ENCODE measurements at regions not wholly inside any gene's neighbourhood (a gene's known extent, or its start where the extent isn't known, plus 50 kb on each side); places are given as distances from the start of the nearest gene placed in this dataset.

DNA sequence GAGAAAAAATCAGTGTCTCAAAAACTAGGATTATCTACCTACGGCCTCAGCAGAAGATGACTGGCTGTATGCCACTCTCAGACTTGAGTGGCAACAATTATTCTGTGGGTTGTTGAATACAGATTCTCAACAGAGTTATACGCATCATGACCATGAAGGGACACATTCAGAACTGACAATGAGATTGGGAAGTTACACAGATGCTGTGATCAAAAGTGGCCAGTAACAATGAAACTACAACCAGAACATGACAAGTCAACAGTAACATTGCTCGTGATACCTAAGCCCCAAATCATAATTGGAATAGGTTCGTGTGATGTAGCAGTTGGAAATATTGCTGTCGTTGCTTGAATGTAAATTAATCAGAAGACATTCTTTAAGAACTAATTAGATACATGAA lies 957.5 kb upstream of the CDH9 start:
- H2AFZ ChIP-seq (ENCODE audit: low read length): no peak overlapping the region
- no peaks in the 10 kb centered on the region for H3K79me1 ChIP-seq (ENCODE audit: low read depth, low read length)
- H2AK5ac ChIP-seq (ENCODE audit: low read depth, low read length): no peak overlapping the region
- H3K27me3 ChIP-seq (replicated peaks in 1 of 4; ENCODE audit: control insufficient read depth in 3 of 4, extremely low read depth in 1 of 4, insufficient read depth in 3 of 4, low read length in 3 of 4): no peaks in the 10 kb centered on the region
- H3K9me3 ChIP-seq (ENCODE audit: insufficient read depth in 2 of 2, low read depth in 1 of 2, low read length in 1 of 2): no peaks in the 10 kb centered on the region
- WGBS, 2 experiments (ENCODE audit: extremely low coverage in 1 of 2, insufficient coverage in 1 of 2, insufficient read length in 1 of 2, insufficient replicate concordance in 2 of 2, low coverage in 1 of 2, low lambda C conversion rate in 2 of 2, missing lambda C conversion rate in 1 of 2): 85% methylated on average over 5 of the region's 5 CpGs; no CpG with 5 or more reads in 1 of the 2 experiments
- DNase-seq (ENCODE audit: low read depth in 1 of 2, low spot score in 2 of 2) (no peak), FAIRE-seq (no peak)
- no peak overlapping the region for H3K4me2 ChIP-seq (ENCODE audit: insufficient read depth in 1 of 2, low read depth in 2 of 2, low read length in 2 of 2)
- no peak overlapping the region for H2BK15ac ChIP-seq (ENCODE audit: low read length)
- no peak overlapping the region for H2BK5ac ChIP-seq (ENCODE audit: low read depth, low read length)
- no peak overlapping the region for H4K91ac ChIP-seq (replicated peaks; ENCODE audit: insufficient read length, low read length)
- H3K36me3 ChIP-seq (ENCODE audit: control insufficient read depth in 2 of 4, insufficient read depth in 4 of 4, low read length in 3 of 4): no peaks in the 10 kb centered on the region
- H3K27ac ChIP-seq (ENCODE audit: low read depth, low read length): no peak overlapping the region
- CTCF ChIA-PET (ENCODE audit: partially characterized antibody): no interaction called here
- H4K20me1 ChIP-seq (replicated peaks in 1 of 2; ENCODE audit: control insufficient read depth in 1 of 2, insufficient read depth in 2 of 2, low read length in 2 of 2): no peaks in the 10 kb centered on the region
- no peaks in the 10 kb centered on the region for H3K79me2 ChIP-seq (ENCODE audit: control insufficient read depth in 1 of 2, insufficient read depth in 2 of 2, low read length in 2 of 2)
- H3K56ac ChIP-seq (replicated peaks; ENCODE audit: insufficient read length, low read depth, low read length): no peak overlapping the region
- no peak overlapping the region for H3K18ac ChIP-seq (ENCODE audit: extremely low read depth, low read length)
- no peak overlapping the region for H4K5ac ChIP-seq (ENCODE audit: insufficient read length, low read depth, low read length)
- H3K14ac ChIP-seq (ENCODE audit: insufficient read length): no peak overlapping the region
- H3K23me2 ChIP-seq (ENCODE audit: low read depth, low read length): no peaks in the 10 kb centered on the region
- H4K8ac ChIP-seq (ENCODE audit: extremely low read depth, insufficient read depth, low read length): no peak overlapping the region
- no peak overlapping the region for H3K4me3 ChIP-seq (ENCODE audit: extremely low read depth in 1 of 4, insufficient read depth in 2 of 4, low read depth in 3 of 4, low read length in 4 of 4)
- no peak for TF ChIP-seq GTF2F1 (IDR thresholded peaks at IDR 0.05; ENCODE audit: borderline replicate concordance, low read depth, low read length)
- no peak for TF ChIP-seq GABPA (IDR thresholded peaks at IDR 0.05; ENCODE audit: borderline replicate concordance, insufficient read depth, low read length)
- no peak for TF ChIP-seq TCF12 (IDR thresholded peaks at IDR 0.05; ENCODE audit: low read depth, low read length)
- no peak for TF ChIP-seq MAFK (IDR thresholded peaks at IDR 0.05; ENCODE audit: low read depth, low read length)
- TF ChIP-seq POLR2AphosphoS5 (IDR thresholded peaks at IDR 0.05; ENCODE audit: low read depth, low read length): no peak
- TF ChIP-seq YY1 (IDR thresholded peaks at IDR 0.05; ENCODE audit: low read depth, low read length): no peak
- no peak for TF ChIP-seq BACH1 (IDR thresholded peaks at IDR 0.05; ENCODE audit: low read length)
- no peak for TF ChIP-seq TAF7 (optimal IDR thresholded peaks at IDR 0.05; ENCODE audit: borderline replicate concordance, low read depth, low read length)
- H3K23ac ChIP-seq (ENCODE audit: insufficient read length): no peak overlapping the region
- no peak overlapping the region for H3K4ac ChIP-seq (replicated peaks; ENCODE audit: insufficient read length, low read depth, low read length)
- POLR2A ChIA-PET (ENCODE audit: partially characterized antibody): no interaction called here
- H3K9ac ChIP-seq (replicated peaks in 1 of 4; ENCODE audit: extremely low read depth in 1 of 4, low read depth in 3 of 4, low read length in 3 of 4): no peak overlapping the region
- no peaks in the 10 kb centered on the region for H3K4me1 ChIP-seq (replicated peaks in 1 of 4; ENCODE audit: control insufficient read depth in 3 of 4, insufficient read depth in 4 of 4, low read length in 3 of 4)
- H2BK12ac ChIP-seq (ENCODE audit: low read depth, low read length): no peak overlapping the region
- H2BK120ac ChIP-seq (replicated peaks; ENCODE audit: low read depth, low read length): no peak overlapping the region
- H2BK20ac ChIP-seq (ENCODE audit: low read length): no peak overlapping the region

Data from H1 (cell line).